CD14-positive monocyte (primary cell): ENCODE measurements at regions not wholly inside any gene's neighbourhood (a gene's known extent, or its start where the extent isn't known, plus 50 kb on each side); places are given as distances from the start of the nearest gene placed in this dataset.

Source experiments
- DNase-seq, 3 donors: peaks; one replicate each; pipeline ENCODE4 v3.0.0-alpha.2; 2011 to 2022
- H2AFZ ChIP-seq: 2 replicates; pipeline ENCODE4 v1.6.0; 2012; ENCODE audit warnings: mild to moderate bottlenecking, low read depth, low read length, inconsistent platforms; ENCODE audit not compliant: insufficient read depth, poor library complexity, severe bottlenecking
- H3K27ac ChIP-seq, 2 donors: 1 replicate in 1 of 2; 2 replicates in 1 of 2; pipeline ENCODE4 v1.5.1; 2012 to 2013; ENCODE audit warnings: low read length in 2 of 2, control low read depth in 1 of 2, inconsistent platforms in 1 of 2, low read depth in 1 of 2, mild to moderate bottlenecking in 1 of 2
- H3K27me3 ChIP-seq, 2 donors: one replicate each; pipeline versions ENCODE4 v1.6.0 to v1.6.1; 2011 to 2013; ENCODE audit warnings: low read length in 2 of 2; ENCODE audit not compliant: control insufficient read depth in 2 of 2, insufficient read depth in 2 of 2
- H3K36me3 ChIP-seq, 2 donors: replicated peaks in 1 of 2; 1 replicate in 1 of 2; 2 replicates in 1 of 2; pipeline versions ENCODE4 v1.5.1 to v1.6.1; 2012 to 2013; ENCODE audit warnings: low read length in 2 of 2, control low read depth in 1 of 2, inconsistent platforms in 1 of 2, mild to moderate bottlenecking in 1 of 2; ENCODE audit not compliant: insufficient read depth in 2 of 2, control insufficient read depth in 1 of 2
- H3K4me1 ChIP-seq, 2 donors: 1 replicate in 1 of 2; 2 replicates in 1 of 2; pipeline versions ENCODE4 v1.5.1 to v1.6.1; 2012 to 2013; ENCODE audit warnings: low read length in 2 of 2, control low read depth in 1 of 2, inconsistent platforms in 1 of 2, mild to moderate bottlenecking in 1 of 2, moderate library complexity in 1 of 2; ENCODE audit not compliant: insufficient read depth in 2 of 2, control insufficient read depth in 1 of 2
- H3K4me2 ChIP-seq: replicated peaks from 2 replicates; pipeline ENCODE3; 2012; ENCODE audit warnings: low read length, moderate library complexity, mild to moderate bottlenecking; ENCODE audit not compliant: poor library complexity, severe bottlenecking; ENCODE audit errors: extremely low read depth
- H3K4me3 ChIP-seq, 3 experiments: fragments of 200-600 bp in 1 of 3; sonication (generic) in 1 of 3; replicated peaks in 1 of 3; 1 replicate in 2 of 3; 2 replicates in 1 of 3; pipeline ENCODE4 v1.5.1; 2011 to 2013; ENCODE audit warnings: low read length in 3 of 3, mild to moderate bottlenecking in 3 of 3, control low read depth in 2 of 3, low read depth in 2 of 3, inconsistent platforms in 1 of 3, moderate library complexity in 1 of 3
- H3K79me2 ChIP-seq: 2 replicates; pipeline ENCODE4 v1.6.0; 2012; ENCODE audit warnings: mild to moderate bottlenecking, control low read depth, inconsistent platforms, low read length, moderate library complexity; ENCODE audit not compliant: insufficient read depth
- H3K9ac ChIP-seq: 2 replicates; pipeline ENCODE4 v1.6.0; 2017; ENCODE audit warnings: low read length, mild to moderate bottlenecking; ENCODE audit not compliant: insufficient read depth, poor library complexity, severe bottlenecking
- H3K9me3 ChIP-seq, 2 donors: replicated peaks in 1 of 2; 1 replicate in 1 of 2; 2 replicates in 1 of 2; pipeline versions ENCODE4 v1.5.1 to v1.6.1; 2012 to 2013; ENCODE audit warnings: low read length in 2 of 2, control low read depth in 1 of 2; ENCODE audit not compliant: control insufficient read depth in 1 of 2, insufficient read depth in 1 of 2
- H4K20me1 ChIP-seq: 2 replicates; pipeline ENCODE4 v1.6.0; 2012; ENCODE audit warnings: mild to moderate bottlenecking, low read length, control low read depth, moderate library complexity; ENCODE audit not compliant: insufficient read depth
- H3K27ac Mint-ChIP-seq, 7 donors: one replicate each; pipeline ENCODE4 v1.8.0; 2020; ENCODE audit warnings: mild to moderate bottlenecking in 7 of 7, mixed read lengths in 7 of 7, moderate library complexity in 6 of 7, inconsistent platforms in 2 of 7
- H3K27me3 Mint-ChIP-seq, 3 donors: one replicate each; pipeline ENCODE4 v1.8.0; 2021 to 2022; ENCODE audit warnings: low read depth in 3 of 3, mild to moderate bottlenecking in 3 of 3, mixed read lengths in 3 of 3, moderate library complexity in 3 of 3, inconsistent platforms in 1 of 3
- H3K36me3 Mint-ChIP-seq, 2 donors: one replicate each; pipeline ENCODE4 v1.8.0; 2020; ENCODE audit warnings: mixed read lengths in 2 of 2, inconsistent platforms in 1 of 2, mild to moderate bottlenecking in 1 of 2
- H3K4me1 Mint-ChIP-seq: one replicate; pipeline ENCODE4 v1.8.0; 2020; ENCODE audit warnings: mild to moderate bottlenecking, mixed read lengths
- H3K4me3 Mint-ChIP-seq, 2 donors: one replicate each; pipeline ENCODE4 v1.8.0; 2020; ENCODE audit warnings: mild to moderate bottlenecking in 2 of 2, mixed read lengths in 2 of 2, moderate library complexity in 1 of 2
- H3K9me3 Mint-ChIP-seq, 7 donors: one replicate each; pipeline ENCODE4 v1.8.0; 2020 to 2022; ENCODE audit warnings: mixed read lengths in 7 of 7, mild to moderate bottlenecking in 6 of 7, moderate library complexity in 6 of 7, inconsistent platforms in 2 of 7
- CTCF ChIP-seq: fragments of 200-600 bp; IDR thresholded peaks from one replicate; pipeline ENCODE4 v1.8.0; 2022; ENCODE audit warnings: antibody characterized with exemption, mild to moderate bottlenecking
- WGBS: methylation state at CpG from one replicate; pipeline ENCODE4 v1.1.5; 2013; ENCODE audit warnings: missing lambda C conversion rate; ENCODE audit not compliant: insufficient coverage; 5-methylcytosine and 5-hydroxymethylcytosine counted together
- intact Hi-C, 2 donors: fragments of 100-400 bp; cut with micrococcal nuclease; formaldehyde crosslinking; loops; one replicate each; pipeline versions ENCODE4 v1.15.0 to v1.15.1; 2023

GRCh38 chr1:90507173-90507572, 209.9 kb downstream of the BARHL2 start:
- Histone ChIP-seq H3K79me2 (no peaks in the 10 kb centered on the region), H3K4me1 (no peaks in the 10 kb centered on the region), H3K4me2 (no peak overlapping the region), H3K4me3 (no peak overlapping the region), H2AFZ (no peak overlapping the region), H3K27me3 (no peaks in the 10 kb centered on the region), H3K36me3 (no peaks in the 10 kb centered on the region), H3K27ac (no peak overlapping the region), H3K9ac (no peak overlapping the region), H3K9me3 (no peaks in the 10 kb centered on the region), H4K20me1 (no peaks in the 10 kb centered on the region)
- Mint-ChIP-seq H3K27ac (no peak overlapping the region), H3K9me3 (peaks cover 0 to 6% (median 0%) of the 10 kb centered on the region in 7 donors), H3K27me3 (peaks cover 0 to 2% (median 2%) of the 10 kb centered on the region in 3 donors), H3K4me3 (no peak overlapping the region), H3K36me3 (no peaks in the 10 kb centered on the region), H3K4me1 (no peaks in the 10 kb centered on the region)
- no CpG with 5 or more reads among the region's 5 CpGs for WGBS
- DNase-seq: no peak
- TF ChIP-seq CTCF: no peak
- intact Hi-C loops: no loop called here

- intact Hi-C loops: no loop called here
Observed at GRCh38 chr1:90505806-90506205, 211.3 kb downstream of the BARHL2 start.

More at GRCh38 chr1:90505806-90506205, 211.3 kb downstream of the BARHL2 start:
- Histone ChIP-seq H3K79me2 (no peaks in the 10 kb centered on the region), H3K4me3 (no peak overlapping the region), H3K4me1 (no peaks in the 10 kb centered on the region), H3K4me2 (no peak overlapping the region), H3K27ac (no peak overlapping the region), H2AFZ (no peak overlapping the region), H3K27me3 (no peaks in the 10 kb centered on the region), H4K20me1 (no peaks in the 10 kb centered on the region), H3K9ac (no peak overlapping the region), H3K36me3 (no peaks in the 10 kb centered on the region), H3K9me3 (no peaks in the 10 kb centered on the region)
- Mint-ChIP-seq H3K27ac (no peak overlapping the region), H3K9me3 (peaks cover 0 to 3% (median 0%) of the 10 kb centered on the region in 7 donors), H3K27me3 (peaks cover 0 to 2% (median 0%) of the 10 kb centered on the region in 3 donors), H3K4me3 (no peak overlapping the region), H3K36me3 (no peaks in the 10 kb centered on the region), H3K4me1 (no peaks in the 10 kb centered on the region)
- no peak for TF ChIP-seq CTCF
- WGBS: no CpG with 5 or more reads among the region's 2 CpGs
- no peak for DNase-seq
